ENCODE measurements at regions not wholly inside any gene's neighbourhood (a gene's known extent, or its start where the extent isn't known, plus 50 kb on each side); places are given as distances from the start of the nearest gene placed in this dataset.
"Not testable (repeated sequence)": the region's sequence is repeated elsewhere in the genome, so short reads cannot be mapped to it uniquely, and the experiment has no call there.

DNA sequence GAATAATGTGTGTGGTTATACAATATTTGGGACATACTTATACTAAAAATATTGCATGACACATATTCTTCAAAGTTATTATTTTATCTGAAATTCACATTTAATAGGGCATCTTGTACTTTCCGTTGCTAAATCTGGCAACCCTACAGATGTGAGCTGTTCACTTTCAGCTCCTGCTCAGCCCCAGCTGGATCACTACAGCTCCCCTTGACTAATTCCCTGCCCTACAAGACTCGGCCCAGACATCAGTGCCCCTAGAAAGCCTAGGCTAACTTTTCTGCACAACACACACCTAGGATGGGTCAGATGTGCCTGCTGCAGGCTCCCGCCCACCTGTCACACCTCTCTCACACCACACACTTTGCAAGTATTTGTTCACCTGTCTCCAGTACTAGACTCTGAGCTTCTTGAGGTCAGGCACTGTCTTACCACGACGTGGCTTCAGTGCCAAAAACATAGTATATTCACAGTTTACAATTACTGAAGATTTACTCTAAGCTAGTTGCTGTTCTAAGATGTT is 84.1 kb downstream of the PRR15 start:
- not testable (repeated sequence) for DNase-seq (ENCODE audit: extremely low read depth in 1 of 11, low read depth in 9 of 11, low spot score in 4 of 11)

DNA sequence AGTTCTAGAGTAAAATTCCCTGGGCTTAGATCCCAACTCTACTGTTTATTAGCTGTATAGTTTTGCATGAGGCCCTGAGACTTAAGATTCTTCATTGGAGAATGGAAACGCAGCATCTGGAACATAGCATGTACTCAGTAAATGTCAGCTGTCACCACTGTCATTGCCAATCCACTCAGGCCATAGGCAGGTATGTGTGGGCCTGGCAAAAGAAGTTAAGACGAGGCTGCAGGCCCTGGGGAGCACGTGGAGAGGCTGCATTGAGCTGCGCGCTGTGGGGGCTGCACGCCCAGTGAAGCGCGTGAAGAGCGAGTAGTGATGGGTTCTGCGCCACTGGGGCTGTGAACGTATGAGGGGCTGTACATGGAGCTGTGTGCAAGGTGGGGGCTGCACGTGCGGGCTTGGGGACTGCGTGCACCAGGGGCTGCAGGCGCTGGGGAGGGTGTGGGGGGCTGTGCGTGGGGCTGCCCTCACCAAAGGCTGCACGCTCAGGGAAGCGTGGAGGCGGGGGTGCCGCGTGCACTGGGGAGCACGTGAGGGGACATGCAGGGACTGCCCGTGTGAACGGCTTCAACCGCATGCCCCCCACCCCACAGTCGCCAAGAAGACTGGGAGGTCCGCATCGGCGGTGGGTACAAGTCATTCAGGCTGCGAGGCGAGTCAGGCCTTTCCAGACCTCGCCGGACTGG is 85.5 kb downstream of the PRR15 start:
- no peak for DNase-seq (ENCODE audit: extremely low read depth in 1 of 11, low read depth in 9 of 11, low spot score in 4 of 11)

DNA sequence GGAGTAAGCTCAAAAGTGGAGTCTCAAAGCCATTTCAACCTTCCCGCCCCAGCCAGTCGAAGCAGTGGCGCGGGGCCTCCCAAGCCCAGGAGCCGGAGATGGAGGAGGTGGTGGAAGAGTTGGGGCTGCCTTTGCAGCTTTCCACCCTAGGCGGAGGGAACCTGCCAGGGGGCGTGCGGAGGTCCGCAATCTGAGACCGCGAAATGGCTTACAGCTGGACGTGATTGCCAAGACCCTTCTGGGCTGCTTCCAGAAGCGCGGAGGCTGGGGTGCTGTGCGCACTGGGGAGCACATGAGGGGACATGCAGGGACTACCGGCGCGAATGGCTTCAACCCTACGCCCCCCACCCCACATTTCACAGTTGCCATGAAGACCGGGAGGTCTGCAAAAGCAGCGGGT is 86.2 kb downstream of the PRR15 start:
- DNase-seq (ENCODE audit: extremely low read depth in 1 of 11, low read depth in 9 of 11, low spot score in 4 of 11) = no peak

DNA sequence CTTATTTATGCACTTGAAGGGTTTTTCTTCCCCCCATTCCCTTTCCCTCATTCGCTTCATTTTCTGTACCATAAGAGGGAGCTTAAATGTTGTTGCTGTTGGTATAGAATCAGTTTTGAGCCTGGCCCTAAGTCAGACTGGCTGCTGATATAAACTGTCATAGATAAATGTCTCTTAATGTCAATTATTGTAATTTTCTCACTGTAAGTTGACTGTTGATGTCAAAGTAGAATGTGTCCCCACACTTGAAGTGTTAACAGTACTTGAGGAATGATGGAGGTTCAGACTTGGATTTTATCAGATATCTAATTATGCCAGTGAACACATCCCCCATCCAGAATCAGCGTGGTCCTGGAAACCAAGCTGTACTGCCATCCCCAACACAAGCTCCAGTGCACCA is 87.8 kb downstream of the PRR15 start:
- DNase-seq (ENCODE audit: extremely low read depth in 1 of 11, low read depth in 9 of 11, low spot score in 4 of 11) = no peak

DNA sequence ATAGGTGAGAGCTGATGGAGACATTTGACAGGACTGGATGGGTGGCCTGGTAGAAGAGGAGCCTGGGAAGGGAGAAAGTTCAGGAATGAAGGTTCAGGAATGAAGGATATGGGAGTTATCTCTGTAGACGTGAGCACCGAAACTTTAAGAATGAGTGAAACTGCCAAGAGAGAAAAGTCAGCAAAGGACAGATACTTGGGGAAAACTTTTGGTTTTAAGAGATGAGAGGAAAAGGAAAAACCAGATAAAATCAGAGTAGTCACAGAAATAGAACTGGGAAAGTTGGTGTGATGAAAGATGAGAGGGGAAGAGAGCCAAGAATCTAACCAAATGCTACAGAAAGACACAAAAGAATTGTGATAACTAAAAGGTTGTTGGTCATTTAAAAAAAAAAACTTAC is 88.9 kb downstream of the PRR15 start:
- no peak for DNase-seq (ENCODE audit: extremely low read depth in 1 of 11, low read depth in 9 of 11, low spot score in 4 of 11)

DNA sequence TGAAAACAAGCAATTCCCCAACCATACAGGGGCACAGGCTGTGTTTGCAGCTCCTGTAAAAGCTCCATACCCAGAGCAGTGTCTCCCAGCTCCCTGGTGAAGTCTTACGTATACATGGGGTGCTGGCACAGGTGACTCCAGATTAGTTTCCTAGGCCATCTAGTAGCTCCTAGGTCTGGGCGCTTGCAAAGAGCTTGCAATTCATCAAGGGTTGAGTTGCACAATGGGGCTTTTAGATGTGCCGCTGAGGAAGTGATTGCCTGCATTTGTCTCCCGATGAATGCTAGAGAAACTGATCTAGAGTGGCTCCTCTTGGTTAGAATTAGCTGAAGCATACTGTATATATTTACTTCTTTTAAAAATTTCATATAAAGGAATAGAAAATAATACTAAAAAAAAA is 90.7 kb downstream of the PRR15 start:
- not testable (repeated sequence) for DNase-seq (ENCODE audit: extremely low read depth in 1 of 11, low read depth in 9 of 11, low spot score in 4 of 11)

DNA sequence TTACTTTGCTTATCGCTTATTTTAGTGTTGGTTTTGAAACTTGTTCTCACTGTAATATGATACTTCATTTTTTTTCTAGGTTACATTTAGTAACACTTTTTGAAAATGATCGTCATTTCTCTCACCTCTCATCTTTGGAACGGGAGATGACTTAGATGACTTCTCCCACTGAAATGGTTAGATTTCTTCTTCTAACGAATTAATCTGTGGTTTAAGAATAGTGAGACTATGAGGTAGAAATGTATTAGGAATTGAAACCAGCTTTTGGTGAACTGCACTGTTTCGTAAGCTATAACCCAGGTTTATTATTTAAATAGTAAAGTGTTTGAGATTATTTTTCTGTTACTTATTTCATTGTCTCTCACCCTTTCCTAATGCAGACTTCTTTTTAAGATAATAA is 93.7 kb downstream of the PRR15 start:
- DNase-seq (ENCODE audit: extremely low read depth in 1 of 11, low read depth in 9 of 11, low spot score in 4 of 11) = no peak

DNA sequence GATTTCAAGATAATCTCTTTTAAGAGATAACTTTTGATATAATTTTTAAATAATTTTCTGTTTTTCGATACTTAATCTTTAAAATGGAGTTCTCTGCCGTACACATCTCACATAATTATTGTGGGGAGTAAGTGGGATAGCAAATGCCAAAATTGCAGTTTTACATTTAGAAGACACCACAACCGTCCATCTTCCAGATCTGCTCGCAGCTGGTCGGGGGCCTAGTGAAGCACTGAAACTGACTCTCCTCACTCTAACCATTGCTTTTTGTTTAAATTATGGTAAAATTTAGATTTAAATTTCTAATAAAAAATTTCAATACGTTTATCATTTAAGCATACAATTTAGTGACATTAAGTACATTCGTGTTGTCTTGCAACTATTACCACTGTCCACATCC is 94.2 kb downstream of the PRR15 start:
- DNase-seq (ENCODE audit: extremely low read depth in 1 of 11, low read depth in 9 of 11, low spot score in 4 of 11) = no peak

DNA sequence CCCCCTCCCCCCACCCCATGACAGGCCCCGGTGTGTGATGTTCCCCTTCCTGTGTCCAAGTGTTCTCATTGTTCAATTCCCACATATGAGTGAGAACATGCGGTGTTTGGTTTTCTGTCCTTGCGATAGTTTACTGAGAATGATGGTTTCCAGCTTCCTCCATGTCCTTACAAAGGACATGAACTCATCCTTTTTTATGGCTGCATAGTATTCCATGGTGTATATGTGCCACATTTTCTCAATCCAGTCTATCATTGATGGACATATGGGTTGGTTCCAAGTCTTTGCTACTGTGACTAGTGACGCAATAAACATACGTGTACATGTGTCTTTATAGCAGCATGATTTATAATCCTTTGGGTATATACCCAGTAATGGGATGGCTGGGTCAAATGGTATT is 95.6 kb downstream of the PRR15 start:
- DNase-seq (ENCODE audit: extremely low read depth in 1 of 11, low read depth in 9 of 11, low spot score in 4 of 11) = not testable (repeated sequence)

DNA sequence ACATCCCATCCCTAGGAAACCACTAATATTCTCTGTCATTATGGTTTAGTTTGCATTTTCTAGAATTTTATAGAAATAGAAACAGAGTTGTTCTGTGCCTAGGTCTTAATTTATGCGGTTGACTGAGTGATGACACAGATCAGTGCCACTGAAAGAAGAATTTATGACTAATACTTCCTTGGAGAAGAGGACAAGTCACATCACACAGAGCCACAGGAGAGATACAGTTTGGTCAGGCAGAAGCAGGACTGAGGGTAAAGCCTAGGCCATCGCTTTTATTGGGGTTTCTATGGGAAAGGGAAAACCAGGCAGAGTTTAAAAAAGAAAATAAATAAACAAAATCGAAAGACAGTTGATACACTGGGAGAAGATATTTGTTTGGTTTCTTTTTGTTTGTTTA is 99.3 kb downstream of the PRR15 start:
- not testable (repeated sequence) for DNase-seq (ENCODE audit: extremely low read depth in 1 of 11, low read depth in 9 of 11, low spot score in 4 of 11)

DNA sequence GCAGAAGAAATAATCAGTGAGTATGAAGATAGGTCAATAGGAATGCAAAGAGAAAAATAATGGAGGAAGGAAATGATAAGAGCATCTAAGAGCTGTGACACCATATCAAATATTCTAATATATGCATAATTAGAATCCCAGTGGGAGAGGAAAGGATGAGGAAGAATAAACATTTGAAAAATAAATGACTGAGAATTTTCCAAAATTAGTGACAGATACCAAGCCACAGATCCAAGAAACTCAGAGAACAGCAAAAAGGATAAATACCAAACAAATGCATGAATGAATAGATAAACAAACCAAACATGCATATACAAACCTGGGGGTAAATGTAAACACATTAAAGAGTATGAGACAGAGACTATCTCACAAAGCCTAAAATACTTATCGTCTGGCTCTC is 101.4 kb downstream of the PRR15 start:
- DNase-seq (ENCODE audit: extremely low read depth in 1 of 11, low read depth in 9 of 11, low spot score in 4 of 11) = not testable (repeated sequence)

DNA sequence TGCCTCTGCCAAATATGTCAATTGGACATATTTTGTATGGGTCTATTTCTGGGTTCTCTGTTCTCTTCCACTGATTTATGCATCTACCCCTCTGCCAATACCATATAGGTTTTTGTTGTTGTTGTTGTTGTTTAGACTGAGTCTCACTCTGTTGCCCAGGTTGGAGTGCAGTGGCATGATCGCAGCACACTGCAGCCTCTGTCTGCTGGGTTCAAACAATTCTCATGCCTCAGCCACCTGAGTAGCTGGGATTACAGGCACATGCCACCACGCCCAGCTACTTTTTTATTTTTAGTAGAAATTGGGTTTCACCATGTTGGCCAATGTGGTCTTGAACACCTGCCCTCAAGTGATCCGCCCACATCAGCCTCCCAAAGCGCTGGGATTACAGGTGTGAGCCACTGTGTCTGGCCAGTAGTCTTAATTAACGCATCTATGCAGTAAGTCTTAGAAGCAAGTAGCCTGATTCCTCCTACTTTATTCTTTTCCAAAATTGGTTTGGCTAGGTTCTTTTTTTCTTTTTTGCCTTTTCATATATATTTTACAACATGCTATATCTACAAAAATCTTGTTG is 103.5 kb downstream of the PRR15 start:
- DNase-seq (ENCODE audit: extremely low read depth in 1 of 11, low read depth in 9 of 11, low spot score in 4 of 11) = not testable (repeated sequence)

DNA sequence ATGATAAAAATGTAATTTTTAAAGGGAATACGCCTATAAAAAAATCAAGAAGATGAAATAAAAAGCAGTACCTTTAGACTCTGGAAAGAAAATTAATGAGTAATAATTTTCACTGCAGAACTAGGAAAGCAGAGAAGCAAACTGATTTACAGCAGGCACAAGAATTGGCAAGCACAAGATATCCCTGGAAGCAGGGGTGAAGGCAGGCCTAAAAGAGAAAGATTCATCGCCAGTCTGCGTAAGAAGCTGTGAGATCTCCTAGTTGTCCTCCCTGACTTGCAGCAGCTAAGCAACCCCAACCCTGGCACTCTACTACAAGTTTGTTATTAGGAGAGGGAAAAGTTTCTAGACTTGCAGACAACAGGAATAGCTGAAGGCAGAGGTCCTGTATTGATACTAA is 107.7 kb downstream of the PRR15 start:
- DNase-seq (ENCODE audit: extremely low read depth in 1 of 11, low read depth in 9 of 11, low spot score in 4 of 11) = not testable (repeated sequence)

DNA sequence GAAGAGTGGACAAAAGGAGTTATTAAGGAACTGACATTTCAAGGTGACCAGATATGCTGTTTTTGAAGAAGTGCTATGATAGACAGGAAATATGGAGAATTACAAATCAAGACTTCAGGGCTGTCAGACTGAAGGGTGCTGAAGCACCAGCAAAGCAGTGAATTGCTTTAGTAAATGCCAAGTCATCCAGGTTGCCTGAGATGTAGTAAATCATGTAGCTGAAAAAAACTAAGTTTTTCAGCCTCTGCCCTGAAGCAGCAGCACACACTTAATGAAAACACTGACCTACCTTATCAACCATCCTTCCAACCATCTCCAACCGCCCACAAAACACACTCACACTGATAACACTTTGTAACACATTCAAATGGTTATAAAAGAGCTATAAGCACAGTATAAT is 110.0 kb downstream of the PRR15 start:
- DNase-seq (ENCODE audit: extremely low read depth in 1 of 11, low read depth in 9 of 11, low spot score in 4 of 11) = not testable (repeated sequence)

DNA sequence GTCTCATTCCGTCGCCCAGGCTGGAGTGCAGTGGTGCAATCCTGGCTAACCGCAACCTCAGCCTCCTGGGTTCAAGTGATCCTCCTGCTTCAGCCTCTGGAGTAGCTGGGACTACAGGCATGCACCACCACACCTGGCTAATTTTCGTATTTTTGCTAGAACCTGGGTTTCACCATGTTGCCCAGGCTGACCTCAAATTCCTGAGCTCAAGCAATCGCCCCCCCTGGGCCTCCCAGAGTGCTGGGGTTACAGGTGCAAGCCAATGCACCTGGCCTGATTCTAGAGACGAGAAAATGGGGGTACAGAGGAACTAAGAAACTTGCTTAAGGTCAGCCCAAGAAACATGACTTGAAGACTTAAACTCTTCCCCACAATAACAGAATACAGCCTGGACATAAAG is 111.0 kb downstream of the PRR15 start:
- not testable (repeated sequence) for DNase-seq (ENCODE audit: extremely low read depth in 1 of 11, low read depth in 9 of 11, low spot score in 4 of 11)

DNA sequence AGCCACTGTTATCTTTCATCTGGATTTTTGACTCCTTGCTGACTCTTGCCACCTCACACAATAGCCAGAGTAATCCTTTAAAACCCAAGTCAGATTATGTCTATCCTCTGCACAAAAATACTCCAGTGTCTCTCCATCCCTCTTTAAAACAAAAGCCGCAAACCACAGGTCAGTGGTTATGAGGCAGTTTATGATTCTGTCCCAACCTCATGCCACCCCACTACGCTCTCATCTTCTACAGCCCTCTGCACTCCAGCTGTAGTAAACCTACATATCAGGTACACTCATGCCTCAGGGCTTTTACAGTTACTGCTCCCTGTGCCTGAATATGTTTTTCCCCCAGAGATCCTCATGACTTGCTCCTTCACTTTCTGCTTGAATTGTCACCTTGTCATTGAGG is 113.6 kb downstream of the PRR15 start:
- DNase-seq (ENCODE audit: extremely low read depth in 1 of 11, low read depth in 9 of 11, low spot score in 4 of 11) = not testable (repeated sequence)

DNA sequence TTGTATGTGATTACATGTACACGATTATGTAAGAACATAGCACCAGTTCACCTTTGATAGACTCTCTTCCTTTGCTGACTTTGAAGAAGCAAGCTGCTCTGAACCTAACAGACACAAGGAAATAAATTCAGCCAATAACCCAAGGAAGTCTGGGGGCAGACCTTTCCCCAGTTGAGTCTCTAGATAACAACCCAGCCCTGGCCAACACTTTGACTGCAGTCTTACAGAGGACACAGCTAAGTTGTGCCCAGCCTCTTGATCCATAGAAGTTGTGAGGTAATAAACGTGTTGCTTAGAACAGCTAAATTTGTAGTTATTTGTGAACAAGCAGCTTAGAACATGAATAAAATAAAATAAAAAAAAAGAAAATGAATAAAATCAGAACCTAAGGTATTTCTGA is 116.3 kb downstream of the PRR15 start:
- DNase-seq (ENCODE audit: extremely low read depth in 1 of 11, low read depth in 9 of 11, low spot score in 4 of 11) = not testable (repeated sequence)

DNA sequence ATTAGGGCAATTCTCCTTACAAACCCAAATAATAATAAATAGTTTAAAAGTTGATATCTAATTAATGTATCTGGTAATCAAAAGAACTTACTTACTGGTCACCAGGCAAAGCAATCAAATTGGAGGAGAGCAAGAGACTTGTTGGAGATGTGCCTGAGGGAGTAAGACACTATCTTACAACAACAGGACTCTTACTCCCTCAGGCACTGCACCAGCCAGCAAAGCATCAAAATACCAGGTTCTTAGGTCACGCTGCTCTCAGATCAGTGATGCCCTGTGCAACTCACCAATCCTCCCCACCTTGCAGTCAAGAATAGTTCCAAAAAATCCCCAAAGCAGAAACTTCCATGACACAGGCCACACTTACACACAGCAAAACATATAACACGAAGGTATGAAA is 117.0 kb downstream of the PRR15 start:
- DNase-seq (ENCODE audit: extremely low read depth in 1 of 11, low read depth in 9 of 11, low spot score in 4 of 11) = not testable (repeated sequence)

DNA sequence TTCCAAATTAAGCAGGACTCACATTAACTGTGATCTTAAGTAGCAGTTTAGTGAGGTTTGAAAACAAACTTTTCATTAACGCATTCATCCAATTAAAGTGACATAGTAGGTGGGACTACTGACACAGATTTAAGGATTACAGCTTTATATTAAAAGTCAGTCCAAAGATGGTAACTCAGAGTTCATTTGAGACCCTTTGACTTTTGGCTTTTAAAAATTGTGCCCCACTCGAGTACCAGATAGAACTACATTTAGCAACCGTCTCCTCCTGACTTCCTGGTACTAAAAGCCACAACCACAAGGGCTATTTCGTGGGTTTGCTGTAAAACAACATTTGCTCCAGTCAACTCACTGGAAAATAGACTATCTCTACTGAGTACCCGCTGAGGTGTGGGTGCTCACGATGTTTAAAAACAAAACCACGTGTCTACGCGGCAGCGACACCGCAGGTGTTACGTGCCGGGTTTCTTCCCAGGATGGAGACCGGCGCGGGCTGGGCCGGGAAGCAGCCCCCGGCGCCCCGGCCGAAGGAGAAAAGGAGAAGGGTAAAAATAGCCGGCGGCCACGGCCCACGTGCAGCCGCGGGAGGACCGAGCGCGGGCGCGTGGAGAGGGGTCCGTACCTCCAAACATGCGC is 120.6 kb downstream of the PRR15 start:
- DNase-seq (ENCODE audit: extremely low read depth in 1 of 11, low read depth in 9 of 11, low spot score in 4 of 11) = peak in 1 of 11 donors; percentile 2

All from renal cortex interstitium (tissue), 11 donors.